ENCODE measurements at regions not wholly inside any gene's neighbourhood (a gene's known extent, or its start where the extent isn't known, plus 50 kb on each side); places are given as distances from the start of the nearest gene placed in this dataset.

DNA sequence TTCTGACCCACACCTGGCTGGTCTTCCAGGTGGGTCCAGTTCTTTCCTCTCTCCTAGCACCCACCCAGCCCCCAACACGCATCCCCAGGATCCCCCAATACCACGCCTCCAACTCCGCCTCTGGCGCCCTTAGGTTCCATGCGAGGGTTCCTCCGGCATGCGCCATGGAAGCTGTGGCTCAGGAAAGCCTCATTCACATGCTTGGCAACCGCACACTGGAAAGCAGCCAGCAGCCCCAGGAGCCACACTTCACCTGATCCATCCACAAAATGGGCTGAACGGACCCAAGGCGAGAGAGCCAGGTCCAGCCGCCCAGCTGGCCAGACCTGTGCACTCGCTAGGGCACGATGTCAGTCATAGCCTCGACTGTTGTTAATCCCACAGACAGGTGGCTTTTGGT lies 161.2 kb downstream of the PSMG1 start:
- H3K9me2 ChIP-seq (replicated peaks; ENCODE audit: control insufficient read depth, low read length), result no peaks in the 10 kb centered on the region
- peaks cover 9% of the 10 kb centered on the region for H3K4me1 ChIP-seq (ENCODE audit: control insufficient read depth, low read length)
- no peaks in the 10 kb centered on the region for H3K79me2 ChIP-seq (ENCODE audit: control insufficient read depth, low read length)
- H3F3A ChIP-seq (ENCODE audit: control insufficient read depth, insufficient read depth), result no peaks in the 10 kb centered on the region
- H3K36me3 ChIP-seq (ENCODE audit: control insufficient read depth, low read length), result no peaks in the 10 kb centered on the region
- H3K9me3 ChIP-seq (ENCODE audit: control insufficient read depth, insufficient read depth, low read length), result no peaks in the 10 kb centered on the region
- H3K27me3 ChIP-seq (ENCODE audit: control insufficient read depth, low read length), result no peaks in the 10 kb centered on the region
- no peak overlapping the region for H3K4me3 ChIP-seq (ENCODE audit: low read length)
- TF ChIP-seq, protein P1, sequence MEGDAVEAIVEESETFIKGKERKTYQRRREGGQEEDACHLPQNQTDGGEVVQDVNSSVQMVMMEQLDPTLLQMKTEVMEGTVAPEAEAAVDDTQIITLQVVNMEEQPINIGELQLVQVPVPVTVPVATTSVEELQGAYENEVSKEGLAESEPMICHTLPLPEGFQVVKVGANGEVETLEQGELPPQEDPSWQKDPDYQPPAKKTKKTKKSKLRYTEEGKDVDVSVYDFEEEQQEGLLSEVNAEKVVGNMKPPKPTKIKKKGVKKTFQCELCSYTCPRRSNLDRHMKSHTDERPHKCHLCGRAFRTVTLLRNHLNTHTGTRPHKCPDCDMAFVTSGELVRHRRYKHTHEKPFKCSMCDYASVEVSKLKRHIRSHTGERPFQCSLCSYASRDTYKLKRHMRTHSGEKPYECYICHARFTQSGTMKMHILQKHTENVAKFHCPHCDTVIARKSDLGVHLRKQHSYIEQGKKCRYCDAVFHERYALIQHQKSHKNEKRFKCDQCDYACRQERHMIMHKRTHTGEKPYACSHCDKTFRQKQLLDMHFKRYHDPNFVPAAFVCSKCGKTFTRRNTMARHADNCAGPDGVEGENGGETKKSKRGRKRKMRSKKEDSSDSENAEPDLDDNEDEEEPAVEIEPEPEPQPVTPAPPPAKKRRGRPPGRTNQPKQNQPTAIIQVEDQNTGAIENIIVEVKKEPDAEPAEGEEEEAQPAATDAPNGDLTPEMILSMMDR (IDR thresholded peaks at IDR 0.05; ENCODE audit: low read depth, low read length, poor library complexity, severe bottlenecking), result no peak
- no peak for TF ChIP-seq EZH2phosphoT487 (IDR thresholded peaks at IDR 0.05; ENCODE audit: borderline replicate concordance, low read length)
- H3K4me2 ChIP-seq (ENCODE audit: low read length), result no peak overlapping the region
- no peaks in the 10 kb centered on the region for H4K20me1 ChIP-seq (ENCODE audit: control insufficient read depth, insufficient read depth, low read depth, low read length)
- H3K27ac ChIP-seq (ENCODE audit: low read depth, low read length), result no peak overlapping the region

DNA sequence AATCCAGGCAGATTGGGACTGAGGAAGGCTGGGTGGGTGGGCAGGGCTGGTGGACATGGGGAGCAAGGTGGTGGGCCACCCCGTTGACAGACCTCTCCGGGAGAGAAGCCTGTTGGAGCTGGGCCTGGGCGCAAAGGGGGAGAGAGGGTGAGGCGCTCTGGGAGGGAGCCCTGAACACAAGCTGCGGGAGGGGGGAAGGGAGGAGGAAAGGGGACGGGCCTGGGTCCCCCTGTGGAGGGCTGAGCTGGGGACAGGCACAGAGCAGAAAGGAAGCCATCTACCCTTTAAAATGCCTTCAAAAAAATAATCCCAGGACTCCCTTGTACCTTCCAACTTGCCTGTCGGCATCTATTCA lies 161.8 kb downstream of the PSMG1 start:
- Histone ChIP-seq H3K27ac (ENCODE audit: low read depth, low read length) (no peak overlapping the region), H3K4me1 (ENCODE audit: control insufficient read depth, low read length) (peaks cover 14% of the 10 kb centered on the region), H3F3A (ENCODE audit: control insufficient read depth, insufficient read depth) (no peaks in the 10 kb centered on the region)

DNA sequence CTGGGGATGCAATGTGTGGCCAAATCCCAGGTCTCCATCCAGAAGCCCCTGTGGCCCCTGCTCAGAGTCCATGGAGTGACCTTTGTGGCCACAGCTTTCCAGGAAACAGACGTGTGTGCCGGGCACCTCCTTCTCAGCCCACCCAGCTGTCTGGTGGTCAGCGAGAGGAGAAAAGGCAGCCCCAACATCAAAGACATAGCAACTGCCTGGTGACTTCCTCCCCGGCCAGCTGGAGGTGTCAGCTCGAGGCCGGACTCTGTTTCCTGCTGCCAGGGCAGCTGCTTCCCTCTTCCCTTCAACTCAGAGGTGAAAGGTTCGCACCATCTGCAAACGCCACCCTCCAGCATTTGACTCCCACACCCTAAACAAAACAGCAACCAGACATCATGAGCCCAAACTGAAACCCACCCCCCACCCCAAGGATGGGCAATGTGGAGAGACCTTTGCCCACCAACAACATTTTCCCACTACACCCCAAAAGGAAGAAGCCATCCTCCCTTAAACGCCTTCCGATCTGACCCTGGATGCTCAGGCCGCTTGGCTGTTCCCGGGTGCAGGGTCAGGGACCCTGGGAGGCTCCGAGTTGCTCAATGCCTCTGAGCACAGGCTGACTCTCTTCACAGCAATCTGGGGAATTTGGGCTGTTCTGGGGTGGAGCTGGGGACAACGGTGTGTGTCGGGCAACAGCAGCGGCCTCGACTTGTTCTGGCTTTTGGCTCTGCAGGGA lies 162.3 kb downstream of the PSMG1 start:
- Histone ChIP-seq H3K9me2 (replicated peaks; ENCODE audit: control insufficient read depth, low read length) (no peaks in the 10 kb centered on the region), H3K4me1 (ENCODE audit: control insufficient read depth, low read length) (peaks cover 16% of the 10 kb centered on the region), H3K27me3 (ENCODE audit: control insufficient read depth, low read length) (no peaks in the 10 kb centered on the region), H3K4me3 (ENCODE audit: low read length) (no peak overlapping the region), H3F3A (ENCODE audit: control insufficient read depth, insufficient read depth) (no peaks in the 10 kb centered on the region), H3K27ac (ENCODE audit: low read depth, low read length) (no peak overlapping the region), H4K20me1 (ENCODE audit: control insufficient read depth, insufficient read depth, low read depth, low read length) (no peaks in the 10 kb centered on the region), H3K4me2 (ENCODE audit: low read length) (no peak overlapping the region), H3K9me3 (ENCODE audit: control insufficient read depth, insufficient read depth, low read length) (no peaks in the 10 kb centered on the region), H3K79me2 (ENCODE audit: control insufficient read depth, low read length) (no peaks in the 10 kb centered on the region), H3K36me3 (ENCODE audit: control insufficient read depth, low read length) (no peaks in the 10 kb centered on the region)
- TF ChIP-seq, protein P1 (IDR thresholded peaks at IDR 0.05; ENCODE audit: low read depth, low read length, poor library complexity, severe bottlenecking), result no peak
- no peak for TF ChIP-seq EZH2phosphoT487 (IDR thresholded peaks at IDR 0.05; ENCODE audit: borderline replicate concordance, low read length)

More for the DNA sequence above, 161.8 kb downstream of the PSMG1 start:
- H3K79me2 ChIP-seq (ENCODE audit: control insufficient read depth, low read length), result no peaks in the 10 kb centered on the region
- H3K4me3 ChIP-seq (ENCODE audit: low read length), result no peak overlapping the region
- TF ChIP-seq, protein P1 (IDR thresholded peaks at IDR 0.05; ENCODE audit: low read depth, low read length, poor library complexity, severe bottlenecking), result no peak
- no peak for TF ChIP-seq EZH2phosphoT487 (IDR thresholded peaks at IDR 0.05; ENCODE audit: borderline replicate concordance, low read length)
- H3K36me3 ChIP-seq (ENCODE audit: control insufficient read depth, low read length), result no peaks in the 10 kb centered on the region
- no peaks in the 10 kb centered on the region for H3K9me3 ChIP-seq (ENCODE audit: control insufficient read depth, insufficient read depth, low read length)
- no peaks in the 10 kb centered on the region for H3K27me3 ChIP-seq (ENCODE audit: control insufficient read depth, low read length)
- no peak overlapping the region for H3K4me2 ChIP-seq (ENCODE audit: low read length)
- no peaks in the 10 kb centered on the region for H4K20me1 ChIP-seq (ENCODE audit: control insufficient read depth, insufficient read depth, low read depth, low read length)
- no peaks in the 10 kb centered on the region for H3K9me2 ChIP-seq (replicated peaks; ENCODE audit: control insufficient read depth, low read length)
